GM18861 (cell line): ENCODE measurements at regions not wholly inside any gene's neighbourhood (a gene's known extent, or its start where the extent isn't known, plus 50 kb on each side); places are given as distances from the start of the nearest gene placed in this dataset.
"Not testable (repeated sequence)": the region's sequence is repeated elsewhere in the genome, so short reads cannot be mapped to it uniquely, and the experiment has no call there.

Experiments
- ATAC-seq: cut with Tn5 transposase; IDR thresholded peaks from one replicate; pipeline ENCODE4 v1.9.1; 2021; ENCODE audit not compliant: unreplicated experiment

DNA sequence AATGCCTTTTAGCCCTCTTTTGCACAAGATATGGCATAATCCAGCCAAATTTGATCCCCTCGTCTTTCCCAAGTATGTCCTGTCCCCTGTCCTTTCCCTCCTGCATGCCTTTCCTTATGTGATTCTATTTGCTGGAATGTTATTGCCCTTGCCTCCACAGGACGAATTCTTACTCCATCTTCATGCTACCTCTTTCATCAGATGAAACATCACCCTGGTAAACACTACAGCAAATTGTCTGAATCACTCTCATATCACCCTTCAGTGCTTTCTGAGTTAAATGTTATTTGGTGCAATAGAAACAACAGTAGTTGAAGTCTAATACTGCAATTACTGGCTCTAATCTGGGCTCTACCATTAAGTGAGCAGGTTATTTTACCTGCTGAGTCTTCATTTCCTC, 52.2 kb upstream of the FAT1 start:
- ATAC-seq, result no peak

DNA sequence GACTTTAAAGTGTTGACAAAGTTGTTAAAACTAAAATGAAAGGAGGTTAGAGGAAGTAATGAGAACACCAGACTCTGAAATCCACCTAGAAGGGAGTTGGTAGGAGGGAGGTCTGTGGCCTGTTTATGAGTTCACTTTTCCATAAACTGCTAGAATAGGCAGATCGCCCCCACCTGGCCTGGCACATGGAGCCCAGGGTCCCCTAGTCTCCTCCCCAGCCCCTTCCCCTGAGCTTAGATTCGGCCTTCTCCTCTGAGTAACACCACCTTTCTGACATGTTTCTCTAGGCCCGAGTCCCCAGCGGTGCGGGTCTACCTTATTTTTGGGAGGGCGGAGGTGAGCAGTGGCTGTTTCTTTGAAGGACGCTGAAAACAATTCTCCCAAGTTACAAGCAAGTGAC, 54.5 kb upstream of the FAT1 start:
- no peak for ATAC-seq

DNA sequence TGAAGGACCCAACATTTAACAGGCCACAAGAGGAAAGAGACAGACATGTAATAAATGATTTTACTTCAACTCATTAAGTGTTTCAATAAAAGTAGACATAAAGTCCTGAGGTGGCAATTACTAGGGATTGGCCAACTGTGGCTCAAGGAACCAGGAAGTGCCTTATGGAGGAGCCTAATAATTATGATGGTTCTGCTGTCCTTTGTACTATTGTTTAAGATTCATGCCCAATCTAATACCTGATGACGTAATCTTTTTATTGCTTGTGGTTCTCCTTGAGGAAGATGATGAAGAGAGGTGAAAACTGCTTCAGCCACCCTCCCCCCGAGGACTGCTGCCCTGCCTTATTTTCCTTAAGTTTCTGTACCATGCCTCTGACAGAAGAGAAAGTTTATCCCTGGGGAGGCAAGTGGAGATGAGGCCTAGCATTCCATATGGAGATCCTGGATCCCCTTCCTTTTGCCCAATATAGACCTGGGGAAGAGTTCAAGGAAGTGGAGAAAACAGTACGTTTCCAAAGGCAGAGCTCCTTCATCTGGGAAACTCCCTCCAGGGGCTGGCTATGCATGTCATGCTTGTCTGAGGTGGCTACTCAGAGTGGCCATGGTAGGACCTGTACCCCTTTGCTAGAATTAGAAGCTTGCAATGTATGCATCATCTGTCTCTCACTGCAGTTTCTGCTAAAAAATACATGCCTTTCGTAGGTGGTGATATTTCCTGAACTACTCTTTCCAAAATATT, 56.8 kb upstream of the FAT1 start:
- no peak for ATAC-seq

DNA sequence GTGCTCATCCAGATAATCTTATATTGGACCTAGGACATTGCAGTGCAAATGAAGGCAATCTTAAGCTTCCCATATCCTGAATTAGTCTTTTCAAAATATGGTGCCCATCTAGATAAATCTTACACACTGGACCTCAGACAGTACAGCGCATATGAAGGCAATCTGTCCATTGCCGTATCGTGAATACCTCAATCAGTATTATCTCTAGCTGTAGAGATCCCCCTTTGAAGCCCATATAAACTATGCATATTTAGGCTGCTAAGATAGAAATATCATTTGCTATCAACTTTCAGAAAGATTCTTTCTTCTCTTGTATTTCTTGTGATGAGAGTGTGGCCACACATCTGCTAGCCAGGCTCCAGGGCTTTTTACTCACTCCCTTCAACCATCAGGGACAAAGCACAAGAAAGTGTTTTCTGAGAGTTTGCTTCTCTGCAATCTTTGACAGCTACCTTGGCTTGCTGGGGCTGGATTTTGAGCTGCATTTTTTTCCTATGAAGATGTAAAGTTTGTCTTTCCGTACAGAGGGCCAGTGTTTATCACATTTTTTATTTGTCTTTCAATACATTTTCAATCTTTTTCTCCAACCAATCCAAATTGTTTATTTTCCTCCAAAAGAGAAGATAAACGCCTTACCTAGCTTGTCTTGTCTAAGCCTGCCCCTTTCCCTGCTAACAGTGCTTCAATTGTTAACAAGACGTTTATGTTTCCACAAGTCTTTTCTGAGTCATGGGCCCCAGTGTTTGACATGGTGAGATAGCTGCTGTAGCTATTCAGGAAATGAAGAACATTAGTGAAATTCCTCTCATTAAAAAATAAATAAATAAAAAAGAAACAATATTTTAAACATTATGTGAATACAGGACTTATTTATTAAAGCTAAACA, 57.6 kb upstream of the FAT1 start:
- no peak for ATAC-seq

DNA sequence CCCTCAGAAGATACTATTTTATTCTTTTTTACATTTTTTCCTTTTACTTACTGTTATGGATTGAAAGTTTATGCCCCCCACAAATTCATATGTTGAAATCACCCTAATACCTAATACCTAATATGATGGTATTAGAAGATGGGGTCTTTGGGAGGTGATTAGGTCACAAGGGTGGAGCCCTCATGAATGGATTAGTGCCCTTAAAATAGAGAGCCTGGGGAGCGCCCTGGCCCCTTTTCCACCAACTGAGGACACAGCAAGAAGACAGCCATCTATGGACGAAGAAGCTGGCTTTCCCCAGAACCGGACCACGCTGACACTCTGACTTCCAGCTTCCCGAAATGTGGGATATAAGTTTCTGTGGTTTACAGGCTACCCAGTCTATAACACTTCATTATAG, 58.6 kb upstream of the FAT1 start:
- no peak for ATAC-seq

DNA sequence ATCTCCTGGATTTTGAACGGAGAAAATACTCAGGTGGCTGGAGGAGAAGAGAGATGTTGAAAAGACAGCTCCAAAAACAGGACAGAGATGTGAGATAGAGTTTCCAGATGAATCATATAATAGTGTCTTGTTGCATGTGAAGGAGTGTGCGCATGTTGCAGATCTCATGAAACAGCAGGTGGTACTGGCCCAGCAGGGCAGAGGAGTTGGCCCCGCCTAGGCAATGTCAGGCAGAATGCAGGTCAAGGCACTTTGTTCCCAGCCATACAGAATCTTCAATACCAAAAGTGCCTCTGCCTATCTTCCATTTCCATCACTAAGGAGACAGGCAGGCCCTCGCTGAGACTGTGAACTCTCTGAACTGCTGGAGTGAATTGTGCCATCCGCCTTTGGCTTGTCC, 63.9 kb upstream of the FAT1 start:
- ATAC-seq, result no peak

DNA sequence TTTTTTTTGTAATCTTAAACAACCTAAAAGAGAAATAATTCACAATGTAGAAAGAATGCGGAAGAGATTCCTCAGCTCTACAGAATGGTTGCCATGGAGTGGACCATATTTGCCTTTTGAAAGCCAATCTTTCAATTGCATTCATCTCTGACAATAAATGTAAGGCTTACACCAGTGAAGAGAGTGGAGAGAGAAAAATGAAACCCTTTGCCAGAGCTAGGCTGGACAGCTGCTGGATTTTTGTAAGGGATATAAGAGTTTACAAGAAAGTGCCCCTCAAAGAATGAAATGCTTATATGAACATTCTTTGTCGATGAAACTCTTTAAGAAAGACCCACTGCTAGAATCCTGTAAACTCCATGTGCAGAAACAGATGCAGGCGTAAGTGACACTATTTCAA, 66.0 kb upstream of the FAT1 start:
- no peak for ATAC-seq

DNA sequence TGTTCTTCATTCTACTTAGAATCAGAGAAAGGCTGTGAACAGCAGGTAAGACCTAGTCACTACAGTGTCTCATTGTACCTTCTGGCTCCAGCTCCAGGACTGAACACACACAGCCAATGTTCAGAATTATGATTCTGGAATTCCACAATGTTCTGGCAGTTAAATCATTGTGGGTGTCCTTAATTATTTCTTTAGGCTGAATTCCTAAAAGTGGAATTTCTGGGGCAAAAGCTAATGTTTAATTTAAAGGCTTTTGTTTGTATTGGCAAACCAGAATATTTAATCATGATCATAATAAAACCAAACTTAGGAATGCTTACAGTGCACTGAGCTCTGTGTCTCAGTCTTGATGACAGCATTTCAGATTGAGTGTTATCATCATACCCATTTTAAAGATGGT, 67.0 kb upstream of the FAT1 start:
- no peak for ATAC-seq

DNA sequence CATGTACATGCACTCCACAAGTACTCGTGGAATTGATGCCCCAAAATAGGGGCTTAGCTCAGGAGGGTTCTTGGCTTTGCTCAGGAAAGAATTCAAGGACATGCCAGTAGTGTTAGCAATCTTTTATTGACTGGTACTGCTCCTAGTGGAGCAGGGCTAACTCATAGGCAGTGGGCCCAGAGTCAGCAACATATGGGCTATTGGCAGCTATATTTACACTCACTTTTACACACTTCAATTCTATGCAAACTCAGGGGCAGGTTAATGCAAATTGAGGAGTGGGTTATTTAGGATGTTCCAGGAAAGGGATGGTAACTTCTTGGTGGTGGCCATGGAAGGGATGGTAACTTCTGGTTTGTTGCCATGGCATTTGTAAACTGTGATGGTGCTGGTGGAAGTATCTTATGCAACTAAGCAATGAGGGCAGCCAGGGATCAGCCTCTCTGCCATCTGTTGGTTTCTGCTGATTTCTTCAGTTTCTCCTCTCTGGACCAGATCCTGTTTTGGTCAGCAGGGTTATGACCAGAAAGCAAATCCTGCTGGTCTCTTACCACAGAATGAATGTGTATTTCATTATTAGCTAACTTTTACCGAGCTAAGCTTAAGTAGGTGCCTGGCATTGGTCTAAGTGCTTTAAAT, 69.2 kb upstream of the FAT1 start:
- ATAC-seq, result no peak

DNA sequence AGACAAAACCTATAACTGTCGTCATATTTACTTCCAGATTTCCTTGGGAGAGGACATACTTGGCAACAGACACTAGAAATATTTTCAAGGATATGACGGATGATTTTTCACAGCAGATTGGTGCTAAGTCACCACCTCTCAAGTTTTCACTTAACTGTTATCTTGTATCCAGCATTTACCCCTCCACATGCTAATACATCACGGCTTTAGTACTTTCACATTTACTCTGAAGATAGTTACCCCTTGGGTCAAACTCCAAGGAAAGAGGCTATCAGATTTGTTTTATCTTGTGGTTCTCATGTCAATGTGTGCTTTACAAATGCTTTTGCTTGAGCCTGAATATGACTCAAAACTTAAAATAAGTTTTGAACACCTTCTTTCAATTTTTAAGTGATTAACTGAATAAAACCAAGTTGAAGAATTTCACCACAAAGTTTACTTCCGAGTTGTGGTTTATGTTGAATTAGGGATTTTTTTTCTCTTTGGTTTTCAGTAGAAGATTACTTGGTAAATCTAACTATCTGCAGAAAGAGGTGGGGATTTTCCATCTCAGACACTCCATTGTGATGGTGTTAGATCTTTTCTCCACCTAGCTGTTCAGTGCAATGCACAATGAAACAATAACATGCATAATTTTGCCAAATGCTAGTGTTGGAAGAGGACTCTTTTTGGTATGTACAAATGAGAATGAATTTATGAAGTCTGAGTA, 75.4 kb upstream of the FAT1 start:
- no peak for ATAC-seq

DNA sequence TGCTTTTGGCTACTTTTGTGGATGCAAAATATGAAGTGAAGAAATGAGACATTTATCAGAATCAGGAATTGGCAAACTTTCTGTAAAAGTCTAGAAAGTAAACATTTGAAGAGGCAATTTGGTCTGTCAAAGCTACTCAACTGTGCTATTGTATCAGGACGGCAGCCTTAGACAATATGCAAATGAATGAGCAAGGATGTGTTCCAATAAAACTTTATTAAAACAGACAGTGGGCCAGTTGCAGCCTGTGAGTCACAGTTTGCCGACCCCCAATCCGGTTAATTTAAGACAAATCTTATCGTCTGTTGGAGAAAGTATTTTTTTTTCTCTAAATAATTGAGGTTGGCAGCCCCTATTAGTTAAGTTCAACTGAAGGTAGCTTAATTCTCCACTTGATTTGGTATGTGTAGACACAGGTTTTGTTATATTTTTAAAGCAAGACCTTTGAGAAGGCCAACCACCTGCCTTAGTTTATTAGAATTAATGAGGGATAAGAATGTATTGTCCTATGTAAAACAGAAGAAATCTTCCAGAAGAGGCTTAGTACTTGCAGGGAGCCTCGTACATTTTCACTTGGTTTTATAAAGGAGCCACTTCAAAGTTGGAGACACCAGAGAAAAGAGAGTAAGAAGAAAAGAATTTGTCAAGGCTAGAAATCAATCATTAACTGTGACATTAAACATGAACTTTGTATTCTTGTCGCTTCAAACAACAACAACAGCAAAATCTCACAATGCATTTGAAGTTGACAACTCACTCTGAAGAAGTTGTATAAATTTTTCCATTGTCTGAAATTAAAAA, 81.6 kb upstream of the FAT1 start:
- ATAC-seq, result no peak

DNA sequence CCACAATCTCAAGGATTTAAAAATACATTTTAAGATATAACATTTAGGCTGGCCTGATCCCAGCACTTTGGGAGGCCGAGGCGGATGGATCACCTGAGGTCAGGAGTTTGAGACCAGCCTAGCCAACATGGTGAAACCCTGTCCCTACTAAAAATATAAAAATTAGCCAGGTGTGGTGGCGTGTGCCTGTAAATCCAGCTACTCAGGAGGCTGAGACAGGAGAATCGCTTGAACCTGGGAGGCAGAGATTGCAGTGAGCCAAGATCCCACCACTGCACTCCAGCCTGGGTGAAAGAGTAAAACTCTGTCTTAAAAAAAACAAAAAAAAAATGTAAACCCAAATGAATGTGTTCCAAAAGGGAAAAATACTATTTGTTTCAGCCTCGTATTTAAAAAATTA, 82.3 kb upstream of the FAT1 start:
- not testable (repeated sequence) for ATAC-seq

DNA sequence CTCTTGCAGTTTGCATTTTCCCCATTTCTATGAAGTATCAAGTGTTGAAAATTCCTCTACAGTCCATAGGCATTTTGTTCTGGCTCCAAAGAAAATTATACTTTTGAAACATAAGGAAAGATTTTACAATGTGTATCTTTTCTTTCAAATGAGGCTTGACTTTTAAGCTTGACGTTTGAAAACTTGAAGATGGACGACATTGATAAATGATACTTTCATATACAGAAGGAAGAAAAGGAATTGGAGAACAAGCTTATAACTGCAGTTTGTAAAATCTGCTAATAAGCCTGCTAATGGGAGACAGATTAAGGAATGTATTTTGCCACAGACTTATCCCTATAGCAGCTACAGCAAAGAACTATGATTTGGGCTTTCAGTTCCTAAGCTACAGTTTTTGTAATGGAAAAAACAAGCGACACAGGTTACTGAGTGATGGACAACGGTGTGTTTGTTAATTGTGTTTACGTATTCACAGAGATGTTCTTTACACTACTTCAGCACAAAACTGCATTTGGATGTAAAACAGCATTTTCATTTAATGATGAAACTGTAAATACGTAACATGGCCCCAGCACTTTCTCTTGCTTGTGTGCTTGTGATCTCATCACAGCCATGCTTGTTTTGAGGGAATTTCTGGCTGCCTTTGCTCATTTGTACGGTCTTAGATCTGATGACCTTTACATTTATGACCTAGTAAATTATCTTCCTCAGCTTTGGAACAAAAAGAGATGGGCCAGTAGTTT, 83.2 kb upstream of the FAT1 start:
- no peak for ATAC-seq

DNA sequence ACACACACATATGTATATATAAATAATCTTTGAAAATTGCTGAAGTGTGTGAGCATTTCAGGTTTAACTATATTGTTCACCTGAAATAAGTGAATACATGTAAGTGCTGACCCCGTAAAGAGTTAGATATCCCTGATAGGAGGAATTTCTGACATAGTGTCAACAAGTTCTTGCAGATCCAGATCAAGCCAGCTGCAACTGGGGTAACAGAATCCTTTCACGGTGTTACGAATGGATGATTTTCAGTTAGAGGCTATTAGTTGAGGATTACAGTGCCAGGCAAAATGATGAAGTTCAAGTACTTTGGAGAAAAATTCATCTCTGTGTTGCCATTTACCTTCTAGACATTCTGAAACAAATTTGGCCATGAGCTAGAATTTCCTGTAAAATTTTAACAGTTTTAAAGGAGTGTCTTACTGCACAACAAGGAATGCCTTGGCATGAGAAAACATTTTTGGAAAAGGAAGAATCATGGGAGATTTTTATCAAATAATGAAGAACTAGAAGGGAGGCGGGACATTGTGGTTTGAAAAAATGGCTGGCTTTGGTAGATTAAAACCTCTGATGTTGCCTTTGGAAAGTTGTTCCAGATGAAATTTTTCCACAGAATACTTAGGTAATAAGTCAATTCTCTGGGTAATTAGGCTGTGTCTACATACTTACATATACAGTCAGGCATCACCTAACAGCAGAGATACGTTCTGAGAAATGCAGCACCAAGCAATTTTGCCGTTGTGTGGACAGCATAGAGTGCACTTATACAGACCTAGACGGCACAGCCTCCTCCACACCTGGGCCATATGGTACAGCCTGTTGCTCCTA, 84.4 kb upstream of the FAT1 start:
- ATAC-seq, result no peak

DNA sequence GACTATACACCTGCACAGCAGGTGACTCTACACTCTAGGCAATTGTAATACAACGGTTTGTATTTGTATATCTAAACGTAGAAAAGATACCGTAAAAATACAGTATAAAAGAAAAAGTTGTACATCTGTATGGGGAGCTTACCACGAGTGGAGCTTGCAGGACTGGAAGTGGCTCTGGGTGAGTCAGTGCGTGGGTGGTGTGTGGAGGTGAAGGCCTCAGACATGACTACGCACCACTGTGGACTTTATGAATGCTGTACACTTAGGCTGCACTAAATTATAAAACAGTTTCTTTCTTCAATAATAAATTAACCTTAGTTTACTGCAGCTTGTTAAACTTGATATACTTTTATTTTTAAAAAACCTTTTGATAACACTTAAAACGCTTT, 85.0 kb upstream of the FAT1 start:
- ATAC-seq, result no peak

DNA sequence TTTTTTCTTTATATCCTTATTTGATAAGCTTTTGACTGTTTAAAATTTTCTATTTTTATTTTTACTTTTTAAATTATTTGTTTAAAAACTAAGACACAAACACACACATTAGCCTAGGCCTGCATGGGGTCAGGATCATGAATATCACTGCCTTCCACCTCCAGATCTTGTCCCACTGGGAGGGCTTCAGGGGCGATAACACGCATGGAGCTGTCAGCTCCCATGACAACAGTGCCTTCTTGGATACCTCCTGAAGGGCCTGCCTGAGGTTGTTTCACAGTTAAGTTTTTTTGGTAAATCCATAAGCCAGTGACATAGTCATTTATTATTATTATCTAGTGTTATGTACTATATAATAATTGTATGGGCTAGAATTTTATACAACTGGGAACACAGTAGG, 85.4 kb upstream of the FAT1 start:
- no peak for ATAC-seq

DNA sequence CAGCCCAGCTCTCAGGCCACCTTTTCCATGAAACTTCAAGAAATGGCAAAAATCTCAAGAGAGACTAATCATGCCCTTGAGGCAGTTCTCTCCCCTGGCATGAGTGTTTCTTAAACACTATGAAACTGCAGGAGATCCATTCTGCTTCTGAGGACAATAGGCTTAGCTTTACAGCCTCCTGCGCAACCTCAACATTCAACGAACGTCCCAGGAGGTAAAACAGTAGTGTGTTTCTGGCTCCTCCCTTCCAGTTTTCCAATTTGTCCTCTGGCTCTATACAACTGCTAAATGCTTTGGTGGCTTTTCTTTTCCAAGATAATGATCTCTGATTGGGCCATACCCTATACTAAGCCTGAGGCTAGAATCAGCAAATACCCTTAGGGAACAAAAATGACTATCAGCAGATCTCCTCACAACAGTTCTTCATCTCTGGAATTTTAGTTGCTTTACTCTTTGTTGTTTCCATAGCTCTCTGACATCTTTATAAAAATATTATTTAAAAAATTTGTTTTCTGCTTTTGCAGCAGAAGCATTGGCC, 87.0 kb upstream of the FAT1 start:
- no peak for ATAC-seq

DNA sequence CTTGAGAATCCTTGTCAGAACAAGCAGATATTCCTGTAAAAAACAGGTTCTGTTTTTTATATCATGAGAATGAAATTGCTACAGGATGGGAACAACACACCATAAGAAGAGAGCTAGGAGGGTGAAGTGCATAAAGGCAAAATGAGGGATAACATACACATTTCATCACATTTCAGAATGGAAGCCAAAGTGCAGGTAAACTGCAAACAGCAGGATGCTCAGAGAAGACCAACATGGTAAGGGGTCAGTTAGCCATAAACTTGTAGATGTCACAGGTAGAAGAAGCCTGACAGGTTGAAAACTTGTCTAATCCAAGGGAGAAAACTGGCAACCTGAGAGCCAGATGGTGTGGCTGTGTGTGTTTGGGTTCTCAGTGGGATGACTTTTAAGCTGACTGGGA, 88.9 kb upstream of the FAT1 start:
- ATAC-seq, result no peak
